NOMO-1 treated with DMSO at 0.1 percent for 48 hours (cell line): ENCODE measurements at regions not wholly inside any gene's neighbourhood (a gene's known extent, or its start where the extent isn't known, plus 50 kb on each side); places are given as distances from the start of the nearest gene placed in this dataset.
A peak's percentile ranks its signal among the peaks of the same experiment; 100 is the strongest.

Source experiments
- DNase-seq: peaks from one replicate; lab custom pipeline; 2025; ENCODE audit not compliant: unreplicated experiment; lab: John Stamatoyannopoulos, UW

GRCh38 chr6:14969126-14969525 is 276.7 kb upstream of the JARID2 start:
- DNase-seq: no peak

DNA sequence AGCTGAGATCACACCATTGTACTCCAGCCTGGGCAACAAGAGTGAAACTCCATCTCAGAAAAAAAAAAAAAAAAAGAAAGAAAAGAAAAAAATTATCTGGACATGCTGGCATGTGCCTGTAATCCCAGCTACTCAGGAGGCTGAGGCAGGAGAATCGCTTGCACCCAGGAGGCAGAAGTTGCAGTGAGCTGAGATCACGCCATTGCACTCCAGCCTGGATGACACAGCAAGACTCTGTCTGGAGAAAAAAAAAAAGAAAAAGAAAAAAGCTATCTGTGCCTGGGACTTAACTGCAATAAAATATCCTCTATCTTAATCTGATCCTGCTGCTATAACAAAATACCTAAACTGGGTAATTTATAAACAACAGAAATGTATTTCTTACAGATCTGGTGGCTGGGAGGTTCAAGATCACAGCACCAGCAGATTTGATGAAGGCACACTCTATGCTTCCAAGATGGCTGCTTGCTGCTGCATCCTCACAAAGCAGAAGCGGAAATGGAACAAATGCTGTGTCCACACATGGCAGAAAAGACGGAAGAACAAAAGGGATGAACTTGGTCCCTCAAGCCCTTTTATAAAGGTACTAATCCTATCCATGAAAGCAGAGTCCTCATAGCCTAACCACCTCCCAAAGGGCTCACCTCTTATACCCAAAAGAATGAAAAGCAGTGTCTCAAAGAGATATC is 273.3 kb upstream of the JARID2 start:
- no peak for DNase-seq

DNA sequence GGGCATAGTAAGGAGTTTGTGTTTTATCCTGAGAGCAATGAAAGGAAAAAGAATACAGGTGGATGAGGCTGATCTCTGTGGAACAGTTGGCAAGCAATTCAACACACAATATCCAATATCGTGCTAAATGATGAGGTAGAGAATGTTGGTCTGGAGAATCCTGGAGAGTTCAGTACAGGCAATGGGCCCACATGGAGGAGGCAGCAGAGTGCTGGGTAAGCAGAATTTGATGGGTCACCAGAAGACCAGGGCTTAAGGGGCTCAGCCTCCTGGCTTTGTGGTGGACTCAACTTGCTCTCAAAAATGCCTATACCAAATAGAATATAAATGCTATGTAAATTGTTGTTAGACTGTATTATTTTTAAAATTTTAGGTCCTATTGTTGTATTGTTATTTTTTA is 271.5 kb upstream of the JARID2 start:
- DNase-seq: no peak

DNA sequence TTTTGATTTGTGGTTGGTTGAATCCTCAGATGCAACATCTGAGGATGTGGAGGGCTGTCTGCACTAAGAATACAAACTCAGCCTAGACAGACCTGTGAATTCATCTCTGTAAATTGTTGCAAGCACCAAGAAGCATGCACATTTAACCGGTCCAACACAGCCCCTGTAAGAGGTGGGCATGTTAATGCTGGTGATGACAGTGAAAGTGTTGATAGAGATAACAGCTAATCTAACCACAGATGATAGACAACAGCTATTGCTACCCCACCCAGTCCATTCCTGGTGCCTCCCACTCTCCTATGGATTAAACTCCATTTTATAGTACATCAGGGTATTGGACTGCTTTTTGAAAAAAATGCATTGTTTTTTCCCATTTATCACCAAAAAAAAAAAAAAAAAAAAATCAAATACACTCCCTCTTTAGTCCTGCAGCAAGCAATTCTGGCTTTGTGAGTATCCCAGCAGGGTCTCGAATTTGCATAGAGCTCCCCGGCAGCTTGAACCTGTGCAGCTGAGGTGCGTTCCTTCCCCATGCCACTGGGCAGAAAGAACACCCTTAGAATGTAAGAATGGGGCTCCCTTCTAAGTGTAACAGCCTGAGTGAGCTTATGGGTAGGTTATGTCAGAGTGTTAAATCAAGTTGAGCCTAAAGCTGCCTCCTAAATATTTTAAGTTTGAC is 270.9 kb upstream of the JARID2 start:
- DNase-seq: no peak

GRCh38 chr6:14975471-14975817 is 270.4 kb upstream of the JARID2 start:
- peak; percentile 85 for DNase-seq

- no peak for DNase-seq
These were observed 268.0 kb upstream of the JARID2 start for GRCh38 chr6:14977747-14978382.

DNA sequence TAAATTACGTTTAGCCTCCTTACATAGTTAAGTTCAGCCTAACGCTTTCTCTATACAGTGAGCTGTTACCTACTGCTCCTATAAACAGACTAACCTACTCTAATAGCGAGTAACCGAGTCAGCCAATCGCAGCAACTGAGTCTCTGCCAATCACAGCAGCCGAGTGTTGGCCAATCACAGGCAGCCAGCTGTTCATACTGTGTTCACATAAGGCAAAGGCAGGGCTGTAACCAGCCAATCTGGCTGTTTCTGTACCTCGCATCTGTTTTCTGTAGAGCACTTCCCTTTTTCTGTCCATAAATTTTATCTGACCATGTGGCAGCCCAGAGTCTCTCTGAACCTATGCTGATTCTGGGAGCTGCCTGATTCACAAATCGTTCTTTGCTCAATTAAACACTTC is 263.9 kb upstream of the JARID2 start:
- DNase-seq: peak; percentile 88

- no peak for DNase-seq
These were observed 262.0 kb upstream of the JARID2 start for GRCh38 chr6:14983599-14984518.

DNA sequence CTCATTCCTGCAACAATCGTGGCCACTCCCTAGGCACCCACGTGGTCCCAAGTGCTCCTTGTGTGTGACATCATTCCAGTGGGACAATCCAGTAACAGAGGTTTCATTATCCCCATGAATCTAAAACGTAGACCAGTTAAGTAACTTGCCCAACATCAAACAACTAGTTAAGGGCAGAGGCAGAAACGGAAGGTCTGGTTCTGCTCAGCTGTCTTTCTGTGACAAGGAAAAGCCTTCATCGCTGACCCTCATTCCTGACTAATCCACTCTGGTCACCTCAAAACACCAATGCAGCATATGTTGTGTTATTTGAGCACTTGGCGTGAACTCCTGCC is 261.4 kb upstream of the JARID2 start:
- DNase-seq: no peak

GRCh38 chr6:14985366-14985765 is 260.5 kb upstream of the JARID2 start:
- no peak for DNase-seq

- DNase-seq: no peak
These were observed 259.5 kb upstream of the JARID2 start for GRCh38 chr6:14986370-14986769.

GRCh38 chr6:14987490-14987889 is 258.4 kb upstream of the JARID2 start:
- DNase-seq: no peak

DNA sequence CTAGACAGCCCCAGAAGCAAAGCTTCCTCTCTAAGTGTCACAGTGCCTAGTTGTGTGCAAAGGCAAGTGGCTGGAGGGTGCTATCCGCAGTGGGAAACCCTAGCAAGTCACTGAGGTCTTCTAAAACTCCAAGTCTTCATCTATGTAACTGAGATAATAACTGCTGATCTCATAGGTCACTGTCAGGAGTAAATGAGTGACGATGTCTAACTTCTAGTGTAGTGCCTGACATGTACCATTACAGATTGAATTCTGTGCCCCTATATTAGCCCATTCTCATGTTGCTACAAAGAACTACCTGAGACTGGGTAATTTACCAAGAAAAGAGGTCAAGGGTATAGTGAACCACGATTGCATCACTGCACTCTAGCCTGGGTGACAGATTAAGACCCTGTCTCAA is 253.5 kb upstream of the JARID2 start:
- DNase-seq: no peak

- no peak for DNase-seq
These were observed 250.7 kb upstream of the JARID2 start for GRCh38 chr6:14995208-14995607.

DNA sequence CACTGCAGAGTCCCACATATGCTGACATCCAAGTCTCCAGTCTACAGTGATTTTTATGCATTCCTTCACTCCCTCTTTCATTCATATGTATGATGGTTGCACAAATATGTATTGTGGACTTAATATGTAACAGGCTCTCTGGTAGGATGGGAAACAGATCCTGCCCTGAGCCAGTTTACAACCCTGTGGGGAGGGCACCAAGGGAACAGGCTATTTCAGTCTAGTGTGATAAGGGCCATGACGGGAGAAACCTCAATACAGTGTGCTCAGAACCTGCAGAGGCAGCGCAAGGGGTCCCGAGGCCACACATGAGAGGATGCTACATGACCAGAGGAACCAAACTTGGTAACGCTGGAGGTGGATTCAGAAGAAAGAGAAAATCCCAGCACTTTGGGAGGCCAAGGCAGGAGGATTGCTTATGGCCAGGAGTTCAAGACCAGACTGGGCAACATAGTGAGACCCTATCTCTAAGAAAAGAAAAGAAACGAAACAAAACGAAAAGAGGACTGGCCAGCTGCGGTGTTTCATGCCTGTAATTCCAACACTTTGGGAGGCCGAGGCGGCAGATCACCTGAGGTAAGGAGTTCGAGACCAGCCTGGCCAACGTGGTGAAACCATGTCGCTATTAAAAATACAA is 249.8 kb upstream of the JARID2 start:
- DNase-seq: no peak

DNA sequence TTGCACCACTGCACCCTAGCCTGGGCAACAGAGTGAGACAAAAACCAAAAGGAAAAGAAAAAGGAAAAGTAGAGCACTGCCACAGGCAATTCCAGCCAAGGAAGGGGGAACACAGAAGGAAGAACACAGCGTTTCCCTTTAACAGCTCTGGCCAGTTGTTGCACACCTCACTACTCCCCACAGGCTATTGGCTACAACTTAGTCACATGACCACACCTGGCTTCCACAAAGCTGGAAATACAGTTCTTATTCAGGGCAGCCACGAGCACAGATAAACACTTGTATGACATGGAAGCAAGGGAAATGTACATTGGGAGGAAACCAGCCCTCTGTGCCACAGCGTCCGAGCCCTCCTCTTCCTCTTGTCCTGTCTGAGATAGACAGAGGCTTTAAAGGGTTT is 249.0 kb upstream of the JARID2 start:
- DNase-seq: no peak

DNA sequence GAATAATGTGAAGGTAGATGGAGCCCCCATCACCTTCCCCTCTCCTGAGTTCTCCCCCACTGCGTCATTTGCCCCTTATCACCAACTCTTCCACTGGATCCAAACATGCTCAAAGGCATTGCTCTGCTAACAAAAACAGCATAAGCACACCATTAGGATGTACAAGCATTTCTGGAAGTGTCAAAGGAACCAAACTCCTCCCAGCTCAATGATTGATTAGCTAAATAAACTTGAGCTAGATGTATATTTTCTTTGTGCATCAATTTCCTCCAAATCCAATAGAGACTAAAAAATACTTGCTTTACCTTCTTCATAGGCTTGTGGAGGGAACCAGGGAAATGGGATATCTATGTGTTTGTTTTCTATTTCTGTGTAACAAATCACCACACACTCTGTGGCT is 248.4 kb upstream of the JARID2 start:
- DNase-seq: no peak

DNA sequence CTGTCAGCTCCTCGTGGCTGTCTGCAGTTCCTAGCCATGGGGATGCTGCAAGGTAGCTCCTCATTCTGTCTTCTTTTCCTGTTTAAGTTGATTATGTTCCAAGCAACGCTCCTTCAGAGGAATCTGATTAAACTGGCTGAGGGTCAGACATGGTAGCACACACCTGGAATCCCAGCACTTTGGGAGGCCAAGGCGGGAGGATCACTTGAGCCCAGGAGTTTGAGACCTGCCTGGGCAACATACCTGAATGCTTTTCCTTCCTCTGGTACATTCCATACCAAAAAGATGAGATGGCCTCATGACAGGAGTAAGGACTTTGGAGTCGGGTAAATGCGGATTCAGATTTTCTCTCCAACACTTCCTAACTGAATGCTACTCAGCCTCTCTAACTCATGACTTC is 246.8 kb upstream of the JARID2 start:
- no peak for DNase-seq

DNA sequence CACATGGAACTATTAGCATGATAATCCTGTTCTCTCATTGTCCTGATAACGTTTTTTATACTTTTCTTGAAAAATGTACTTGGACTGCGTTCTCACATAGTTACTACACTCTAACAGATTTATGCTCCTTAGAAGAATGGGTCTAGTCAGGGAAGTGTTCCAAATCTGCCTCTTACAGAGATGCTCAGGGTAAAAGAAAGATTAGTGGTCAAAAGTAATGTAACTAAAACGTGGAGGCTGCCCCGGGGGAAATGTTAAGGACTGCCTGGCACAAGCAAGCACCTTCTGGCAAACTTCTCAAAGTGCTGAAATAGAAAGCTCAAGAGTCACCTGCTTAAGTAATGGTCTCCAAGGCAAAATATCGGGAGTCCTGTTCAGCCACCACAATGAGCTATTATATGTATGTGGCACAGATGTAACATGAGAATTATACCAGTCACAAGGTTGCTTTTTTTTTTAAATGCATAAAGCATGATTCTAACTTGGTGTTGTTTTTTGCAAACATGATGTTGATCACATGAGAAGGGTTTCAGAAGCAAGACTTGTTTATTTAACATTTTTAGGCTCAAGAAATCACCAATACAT is 244.5 kb upstream of the JARID2 start:
- no peak for DNase-seq

DNA sequence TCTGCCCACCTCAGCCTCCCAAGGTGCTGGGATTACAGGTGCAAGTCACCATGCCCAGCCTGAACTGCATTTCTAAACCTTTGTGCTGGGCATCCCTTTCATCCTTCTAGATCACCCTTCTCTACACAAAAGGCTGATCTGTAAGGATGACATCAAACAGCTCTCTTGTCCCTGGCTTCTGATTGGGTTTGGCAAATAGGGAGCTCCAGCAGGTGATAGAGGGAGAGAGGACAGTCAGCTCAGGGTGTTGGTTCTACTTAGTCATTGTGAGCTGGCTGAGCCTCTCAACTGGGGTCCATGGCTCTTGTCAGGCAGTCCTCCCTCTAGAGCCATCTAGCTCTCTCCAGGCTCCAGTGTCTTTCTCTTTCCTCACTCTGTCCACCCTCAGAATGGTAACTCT is 237.6 kb upstream of the JARID2 start:
- DNase-seq: no peak

GRCh38 chr6:15014958-15015357 is 230.9 kb upstream of the JARID2 start:
- DNase-seq: no peak
